ENCODE measurements at regions not wholly inside any gene's neighbourhood (a gene's known extent, or its start where the extent isn't known, plus 50 kb on each side); places are given as distances from the start of the nearest gene placed in this dataset.
"Not testable (repeated sequence)": the region's sequence is repeated elsewhere in the genome, so short reads cannot be mapped to it uniquely, and the experiment has no call there.

DNA sequence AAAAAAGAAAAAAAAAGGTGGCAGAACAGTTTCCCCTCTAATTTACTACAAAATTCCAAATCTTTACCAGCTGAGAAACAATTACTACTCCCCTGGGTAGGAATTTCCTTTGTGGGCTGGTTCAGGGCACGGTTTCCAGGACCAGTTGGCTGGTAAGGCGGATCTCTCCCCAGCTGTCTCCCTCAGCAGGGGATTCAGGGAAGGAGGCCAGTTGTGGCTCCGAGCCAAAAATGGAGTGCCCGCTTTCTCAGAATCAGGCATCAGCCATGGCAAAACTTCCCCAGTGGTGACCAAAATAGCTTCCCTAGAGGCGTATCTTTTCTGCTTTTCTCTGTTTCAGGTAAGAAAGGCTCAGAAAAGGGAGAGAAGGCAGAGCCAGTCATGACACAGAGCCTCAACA, 91.2 kb downstream of the ZNF22 start:
- Histone ChIP-seq H3K4me3 (ENCODE audit: low read length) (no peak overlapping the region), H3K4me1 (ENCODE audit: insufficient read depth, low read length) (no peaks in the 10 kb centered on the region), H3K36me3 (ENCODE audit: insufficient read depth, low read length) (no peaks in the 10 kb centered on the region), H3K27me3 (ENCODE audit: insufficient read depth, low read length) (no peaks in the 10 kb centered on the region), H2AFZ (ENCODE audit: low read depth, low read length) (no peak overlapping the region), H3K9me3 (ENCODE audit: low read length) (no peaks in the 10 kb centered on the region)

DNA sequence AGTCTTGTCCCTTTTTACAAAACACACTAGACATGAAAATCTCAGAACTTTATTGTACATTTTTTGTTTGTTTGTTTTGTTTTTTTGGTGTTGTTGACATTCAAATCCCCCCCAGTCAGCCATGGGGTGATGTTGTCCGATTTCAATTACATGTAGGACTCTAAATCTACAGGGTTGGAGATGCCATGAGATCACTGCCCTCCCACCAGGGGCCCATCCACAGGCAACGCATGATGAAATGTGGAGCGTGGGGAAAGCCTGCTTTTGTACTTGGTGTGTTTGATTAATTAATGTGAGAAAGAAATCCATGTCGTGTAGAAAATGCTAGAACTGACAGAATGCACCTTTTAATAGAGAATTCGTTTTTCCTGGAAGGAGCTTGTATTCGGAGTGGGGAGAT, 93.2 kb downstream of the ZNF22 start:
- Histone ChIP-seq H3K9me3 (ENCODE audit: low read length) (no peaks in the 10 kb centered on the region), H2AFZ (ENCODE audit: low read depth, low read length) (no peak overlapping the region), H3K27me3 (ENCODE audit: insufficient read depth, low read length) (no peaks in the 10 kb centered on the region), H3K4me3 (ENCODE audit: low read length) (no peak overlapping the region), H3K36me3 (ENCODE audit: insufficient read depth, low read length) (no peaks in the 10 kb centered on the region), H3K4me1 (ENCODE audit: insufficient read depth, low read length) (no peaks in the 10 kb centered on the region)

DNA sequence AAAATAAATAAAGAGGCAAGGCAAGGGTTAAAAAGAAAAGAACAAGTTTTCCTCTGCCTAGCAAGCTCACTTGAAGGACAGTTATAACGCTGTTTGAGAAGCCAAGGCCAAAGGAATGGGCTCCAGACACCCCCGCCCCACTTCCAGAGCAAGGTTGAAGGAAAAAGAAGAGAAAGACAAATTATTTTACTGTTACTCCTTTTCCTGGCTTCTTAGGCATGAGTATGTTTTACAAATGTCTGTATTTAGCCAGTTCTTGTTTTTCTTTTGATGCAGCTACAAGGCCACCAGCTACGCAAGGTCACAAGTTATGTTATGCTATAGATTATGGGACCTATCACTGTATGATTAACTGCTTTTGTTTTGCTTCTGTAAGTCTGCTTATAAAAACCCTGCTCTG, 94.6 kb downstream of the ZNF22 start:
- H3K27me3 ChIP-seq (ENCODE audit: insufficient read depth, low read length): no peaks in the 10 kb centered on the region
- H3K36me3 ChIP-seq (ENCODE audit: insufficient read depth, low read length): no peaks in the 10 kb centered on the region
- H2AFZ ChIP-seq (ENCODE audit: low read depth, low read length): no peak overlapping the region
- H3K9me3 ChIP-seq (ENCODE audit: low read length): no peaks in the 10 kb centered on the region
- H3K4me1 ChIP-seq (ENCODE audit: insufficient read depth, low read length): no peaks in the 10 kb centered on the region
- H3K4me3 ChIP-seq (ENCODE audit: low read length): no peak overlapping the region

DNA sequence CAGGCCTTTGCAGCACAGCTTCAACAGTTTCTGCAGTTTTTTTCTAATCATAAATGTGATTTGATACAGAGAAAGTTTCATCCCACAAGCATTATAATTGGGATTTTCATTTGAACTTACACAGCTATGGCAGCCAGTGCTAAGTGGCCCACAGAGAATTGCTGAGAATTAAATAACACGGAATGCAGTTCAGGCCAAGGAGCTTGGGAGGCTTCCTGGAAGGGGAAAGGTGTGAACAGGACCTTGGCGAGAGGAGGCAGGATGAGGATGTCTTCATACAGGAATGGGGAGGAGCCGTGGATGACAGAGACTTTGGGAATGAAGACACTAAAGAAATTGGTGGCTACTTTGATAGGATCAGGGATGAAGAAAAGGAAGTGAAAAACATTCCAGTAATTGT, 95.3 kb downstream of the ZNF22 start:
- no peak overlapping the region for H2AFZ ChIP-seq (ENCODE audit: low read depth, low read length)
- no peaks in the 10 kb centered on the region for H3K27me3 ChIP-seq (ENCODE audit: insufficient read depth, low read length)
- H3K4me3 ChIP-seq (ENCODE audit: low read length): no peak overlapping the region
- H3K4me1 ChIP-seq (ENCODE audit: insufficient read depth, low read length): no peaks in the 10 kb centered on the region
- no peaks in the 10 kb centered on the region for H3K36me3 ChIP-seq (ENCODE audit: insufficient read depth, low read length)
- H3K9me3 ChIP-seq (ENCODE audit: low read length): no peaks in the 10 kb centered on the region

DNA sequence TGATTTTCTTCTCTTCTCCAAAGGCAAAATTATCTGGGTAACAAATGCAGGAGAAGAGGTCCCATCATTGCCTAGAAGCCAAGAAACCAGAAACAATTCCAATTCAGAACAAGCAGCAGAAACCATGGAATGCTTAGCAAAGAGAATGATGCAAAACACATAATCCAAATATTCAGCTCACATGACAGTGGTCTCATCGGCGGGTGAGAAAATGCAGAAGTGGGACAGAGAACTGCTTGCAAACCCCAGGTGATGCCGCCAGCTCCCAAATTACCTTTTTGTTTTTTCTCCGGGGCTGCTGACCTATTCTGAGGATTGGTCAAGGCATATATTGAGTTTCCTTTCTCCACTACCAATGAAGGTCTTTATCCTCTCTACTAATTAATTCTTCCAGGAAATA, 99.7 kb downstream of the ZNF22 start:
- Histone ChIP-seq H3K4me3 (ENCODE audit: low read length) (no peak overlapping the region), H3K9me3 (ENCODE audit: low read length) (no peaks in the 10 kb centered on the region), H3K27me3 (ENCODE audit: insufficient read depth, low read length) (no peaks in the 10 kb centered on the region), H3K36me3 (ENCODE audit: insufficient read depth, low read length) (no peaks in the 10 kb centered on the region), H2AFZ (ENCODE audit: low read depth, low read length) (no peak overlapping the region), H3K4me1 (ENCODE audit: insufficient read depth, low read length) (no peaks in the 10 kb centered on the region)

DNA sequence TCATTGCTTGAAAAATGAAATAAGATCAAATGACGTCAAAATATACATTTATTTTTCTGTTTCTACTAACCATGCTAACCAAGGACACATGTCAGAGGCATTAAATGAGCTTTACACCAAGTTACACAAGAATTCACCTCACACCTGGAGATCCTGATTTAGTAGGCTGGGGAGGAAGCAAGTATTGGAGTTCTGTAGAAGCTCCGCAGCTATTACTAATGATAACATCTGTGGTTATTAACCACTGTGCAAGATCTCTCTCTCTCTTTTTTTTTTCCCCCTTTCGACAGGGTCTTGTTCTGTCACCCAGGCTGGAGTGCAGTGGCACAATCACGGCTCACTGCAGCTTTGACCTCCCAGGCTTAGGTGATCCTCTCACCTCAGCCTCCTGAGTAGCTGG, 104.0 kb downstream of the ZNF22 start:
- Histone ChIP-seq H3K9me3 (ENCODE audit: low read length) (no peaks in the 10 kb centered on the region), H2AFZ (ENCODE audit: low read depth, low read length) (no peak overlapping the region), H3K4me1 (ENCODE audit: insufficient read depth, low read length) (no peaks in the 10 kb centered on the region), H3K36me3 (ENCODE audit: insufficient read depth, low read length) (no peaks in the 10 kb centered on the region), H3K4me3 (ENCODE audit: low read length) (no peak overlapping the region), H3K27me3 (ENCODE audit: insufficient read depth, low read length) (no peaks in the 10 kb centered on the region)

DNA sequence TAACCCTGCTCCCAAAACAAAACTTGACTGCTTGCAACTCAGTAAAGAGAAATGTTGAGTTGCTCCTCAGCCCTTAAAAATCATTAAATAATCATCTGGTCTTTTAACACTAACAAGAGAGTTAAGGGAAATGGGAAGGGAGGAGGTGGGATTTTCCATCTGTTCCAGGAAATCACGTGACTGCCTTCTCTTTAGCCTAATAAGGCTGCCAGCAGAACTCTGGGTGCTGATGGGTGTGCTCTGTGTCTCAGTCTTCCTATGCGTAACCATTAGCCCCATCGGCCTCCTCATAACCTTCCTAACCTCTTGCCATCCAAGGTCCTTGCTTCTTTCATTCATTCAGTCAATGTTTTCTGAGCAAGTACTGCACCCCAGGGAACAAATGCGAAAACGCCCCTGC, 104.6 kb downstream of the ZNF22 start:
- not testable (repeated sequence) for H3K4me3 ChIP-seq (ENCODE audit: low read length); H3K4me1 ChIP-seq (ENCODE audit: insufficient read depth, low read length); H3K27me3 ChIP-seq (ENCODE audit: insufficient read depth, low read length); H3K9me3 ChIP-seq (ENCODE audit: low read length); H3K36me3 ChIP-seq (ENCODE audit: insufficient read depth, low read length); H2AFZ ChIP-seq (ENCODE audit: low read depth, low read length)

DNA sequence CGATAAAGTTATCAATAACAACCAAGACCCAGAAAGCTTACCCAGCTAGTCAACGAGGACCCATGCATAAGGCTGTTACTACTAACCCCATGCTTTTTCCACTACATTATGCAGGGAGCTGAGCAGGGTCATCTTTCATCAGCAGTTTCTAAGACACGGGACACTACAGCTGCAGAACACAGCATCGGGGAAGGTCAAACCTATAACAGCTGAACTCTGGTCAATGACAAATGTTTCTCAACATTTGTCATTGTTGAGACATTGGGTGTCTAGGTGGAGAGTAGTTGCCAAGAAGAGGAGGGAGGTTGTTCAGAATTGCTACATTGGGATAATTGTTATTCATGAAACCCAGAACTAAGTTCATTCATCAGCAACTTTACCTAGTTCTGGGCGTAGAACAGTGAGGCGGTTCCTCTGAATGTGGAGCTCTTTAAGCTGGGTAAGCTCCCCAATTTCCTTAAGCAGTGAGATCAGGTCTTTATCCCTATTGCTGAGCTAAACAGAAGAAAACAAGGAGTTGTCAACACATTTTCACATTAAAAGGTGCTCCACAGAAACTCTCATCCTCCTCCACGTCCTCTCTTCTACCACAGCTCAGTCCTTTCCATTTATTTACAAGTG, 105.6 kb downstream of the ZNF22 start:
- Histone ChIP-seq H3K36me3 (ENCODE audit: insufficient read depth, low read length) (no peaks in the 10 kb centered on the region), H3K9me3 (ENCODE audit: low read length) (no peaks in the 10 kb centered on the region)

DNA sequence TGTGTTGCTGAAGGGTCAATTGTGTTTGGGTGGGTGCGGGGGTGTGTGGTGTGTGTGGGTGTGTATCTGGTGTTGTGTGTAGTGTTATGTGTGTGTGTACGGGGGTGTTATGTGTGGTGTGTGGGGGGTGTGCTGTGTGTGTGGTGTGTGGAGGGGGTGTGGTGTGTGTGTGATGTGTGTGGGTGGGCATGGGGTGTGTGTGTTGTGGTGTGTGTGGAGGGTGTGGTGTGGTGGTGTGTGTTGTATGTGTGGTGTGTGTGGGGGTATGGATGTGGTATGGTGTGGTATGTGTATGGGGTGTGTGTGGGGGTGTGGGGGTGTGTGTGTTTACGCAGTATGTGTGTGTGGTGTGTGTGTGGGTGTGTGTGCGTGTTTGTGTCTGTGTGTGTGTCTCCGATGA, 110.8 kb downstream of the ZNF22 start:
- H3K27me3 ChIP-seq (ENCODE audit: insufficient read depth, low read length): no peaks in the 10 kb centered on the region
- no peaks in the 10 kb centered on the region for H3K4me1 ChIP-seq (ENCODE audit: insufficient read depth, low read length)
- no peaks in the 10 kb centered on the region for H3K9me3 ChIP-seq (ENCODE audit: low read length)
- H2AFZ ChIP-seq (ENCODE audit: low read depth, low read length): no peak overlapping the region
- no peaks in the 10 kb centered on the region for H3K36me3 ChIP-seq (ENCODE audit: insufficient read depth, low read length)
- no peak overlapping the region for H3K4me3 ChIP-seq (ENCODE audit: low read length)

More for the DNA sequence above, 105.6 kb downstream of the ZNF22 start:
- H3K4me1 ChIP-seq (ENCODE audit: insufficient read depth, low read length): no peaks in the 10 kb centered on the region
- no peak overlapping the region for H3K4me3 ChIP-seq (ENCODE audit: low read length)
- no peaks in the 10 kb centered on the region for H3K27me3 ChIP-seq (ENCODE audit: insufficient read depth, low read length)
- H2AFZ ChIP-seq (ENCODE audit: low read depth, low read length): no peak overlapping the region

DNA sequence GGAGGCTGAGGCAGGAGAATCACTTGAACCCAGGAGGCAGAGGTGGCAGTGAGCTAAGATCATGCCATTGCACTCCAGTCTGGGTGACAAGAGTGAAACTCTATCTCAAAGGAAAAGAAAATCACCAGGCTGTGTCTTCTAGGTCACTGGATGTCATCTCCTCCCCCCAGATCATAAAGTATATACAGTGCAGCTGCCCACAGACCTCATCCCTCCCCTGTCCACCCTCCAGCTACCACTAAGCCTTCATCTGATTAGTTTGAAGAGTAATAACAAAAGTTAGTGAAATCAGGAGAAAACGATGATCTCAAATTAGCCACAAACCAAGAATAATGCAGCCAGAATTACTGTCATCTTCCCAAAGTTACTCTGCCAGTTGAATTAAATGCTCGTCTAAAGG, 117.2 kb downstream of the ZNF22 start:
- H3K27me3 ChIP-seq (ENCODE audit: insufficient read depth, low read length); H3K4me3 ChIP-seq (ENCODE audit: low read length); H2AFZ ChIP-seq (ENCODE audit: low read depth, low read length); H3K4me1 ChIP-seq (ENCODE audit: insufficient read depth, low read length); H3K36me3 ChIP-seq (ENCODE audit: insufficient read depth, low read length); H3K9me3 ChIP-seq (ENCODE audit: low read length): not testable (repeated sequence)

DNA sequence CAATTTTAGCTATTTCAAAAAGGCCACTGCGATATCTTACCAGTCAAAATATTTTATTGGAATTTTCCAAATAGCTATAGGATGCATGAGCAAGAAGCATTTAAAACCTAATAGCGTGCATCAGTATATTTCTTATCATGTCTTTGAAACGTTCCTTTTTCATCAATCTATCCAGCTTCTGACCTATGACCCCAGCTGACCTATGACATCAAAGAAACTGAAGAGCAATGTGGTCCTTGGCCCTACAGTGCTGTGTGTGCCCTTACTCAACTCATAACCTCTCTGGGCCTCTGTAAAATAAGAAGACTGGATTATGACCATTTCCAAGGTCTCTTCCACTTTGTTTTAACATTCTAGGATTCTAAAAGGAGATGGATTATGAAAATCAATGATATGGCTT, 118.2 kb downstream of the ZNF22 start:
- Histone ChIP-seq H3K9me3 (ENCODE audit: low read length) (no peaks in the 10 kb centered on the region), H3K4me3 (ENCODE audit: low read length) (no peak overlapping the region), H3K4me1 (ENCODE audit: insufficient read depth, low read length) (no peaks in the 10 kb centered on the region), H3K27me3 (ENCODE audit: insufficient read depth, low read length) (no peaks in the 10 kb centered on the region), H3K36me3 (ENCODE audit: insufficient read depth, low read length) (no peaks in the 10 kb centered on the region), H2AFZ (ENCODE audit: low read depth, low read length) (no peak overlapping the region)

DNA sequence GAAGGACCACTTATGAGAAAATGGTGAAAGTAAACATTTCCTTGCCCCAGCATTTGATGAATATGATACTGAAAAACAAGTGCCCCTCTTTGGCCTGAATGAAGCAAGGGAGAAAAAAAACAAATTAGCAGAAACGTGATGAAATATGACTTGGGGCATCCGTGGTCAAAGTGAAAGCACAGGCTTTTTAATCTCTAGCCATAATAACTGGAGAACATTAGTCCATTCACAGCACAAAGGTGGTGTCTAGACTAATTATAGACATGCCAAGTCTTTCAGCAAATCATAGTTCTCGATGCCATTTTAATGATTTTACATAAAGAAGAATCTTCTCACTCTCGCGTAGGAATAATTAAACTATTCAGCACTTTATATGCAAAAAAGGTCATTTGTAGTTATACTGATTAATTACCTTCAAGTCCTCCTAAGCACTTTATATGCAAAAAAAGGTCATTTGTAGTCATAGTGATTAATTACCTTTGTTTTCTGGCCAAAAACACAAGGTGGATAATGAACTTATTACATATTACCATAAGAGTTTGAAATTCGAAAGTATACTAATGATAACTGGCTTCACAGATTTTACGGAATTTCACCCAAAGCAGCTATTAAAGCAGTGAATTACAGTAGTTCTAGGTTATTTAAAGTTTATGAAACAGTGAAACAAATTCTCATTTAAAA, 121.6 kb downstream of the ZNF22 start:
- H3K36me3 ChIP-seq (ENCODE audit: insufficient read depth, low read length): not testable (repeated sequence)

DNA sequence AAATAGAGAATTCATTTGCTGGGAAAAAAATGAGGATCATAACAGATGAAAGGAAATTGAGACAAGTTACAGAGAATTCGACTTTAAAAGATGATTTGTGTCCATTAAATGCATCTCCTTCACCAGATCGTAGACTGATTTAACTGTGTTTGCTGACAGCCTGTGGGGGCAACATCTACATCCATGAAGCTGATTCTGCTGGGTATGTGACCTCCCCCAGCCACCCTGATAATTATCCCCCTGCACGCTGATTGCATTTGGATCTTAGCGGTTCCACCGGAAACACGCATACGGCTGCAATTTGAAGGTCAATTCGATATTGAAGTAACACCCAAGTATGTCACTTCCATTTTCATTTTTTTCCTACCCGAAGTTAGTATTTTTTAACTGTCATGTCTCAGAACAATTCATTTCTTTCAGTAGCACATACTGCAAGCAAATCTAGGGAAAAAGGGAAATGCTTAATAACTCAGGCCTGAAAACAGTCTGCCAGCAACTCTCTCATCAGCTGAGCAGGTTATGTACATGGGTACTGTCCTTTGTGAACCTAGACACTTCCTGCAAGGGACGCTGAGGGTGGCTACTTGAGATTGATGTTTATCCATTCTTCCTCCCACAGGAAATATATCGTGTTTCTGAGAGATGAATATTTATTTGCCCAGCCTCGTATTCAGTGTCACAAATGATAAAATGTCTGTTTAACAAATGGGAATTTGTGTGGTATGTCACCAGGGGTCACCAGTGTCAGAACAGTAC, 134.9 kb downstream of the ZNF22 start:
- H3K4me3 ChIP-seq (ENCODE audit: low read length): no peak overlapping the region
- no peaks in the 10 kb centered on the region for H3K4me1 ChIP-seq (ENCODE audit: insufficient read depth, low read length)
- H2AFZ ChIP-seq (ENCODE audit: low read depth, low read length): no peak overlapping the region
- no peaks in the 10 kb centered on the region for H3K9me3 ChIP-seq (ENCODE audit: low read length)
- H3K36me3 ChIP-seq (ENCODE audit: insufficient read depth, low read length): no peaks in the 10 kb centered on the region
- no peaks in the 10 kb centered on the region for H3K27me3 ChIP-seq (ENCODE audit: insufficient read depth, low read length)

More for the DNA sequence above, 121.6 kb downstream of the ZNF22 start:
- not testable (repeated sequence) for H3K27me3 ChIP-seq (ENCODE audit: insufficient read depth, low read length); H3K9me3 ChIP-seq (ENCODE audit: low read length); H2AFZ ChIP-seq (ENCODE audit: low read depth, low read length); H3K4me1 ChIP-seq (ENCODE audit: insufficient read depth, low read length); H3K4me3 ChIP-seq (ENCODE audit: low read length)

Data from neuron (in vitro differentiated cells).